GM06990 (cell line): ENCODE measurements at regions not wholly inside any gene's neighbourhood (a gene's known extent, or its start where the extent isn't known, plus 50 kb on each side); places are given as distances from the start of the nearest gene placed in this dataset.

Experiments used
- DNase-seq: peaks from one replicate; pipeline ENCODE4 v3.0.0-alpha.2; 2011; ENCODE audit not compliant: insufficient read length; ENCODE audit errors: extremely low read depth
- H3K27me3 ChIP-seq: replicated peaks from 2 replicates; pipeline ENCODE4 v1.6.0; 2011; ENCODE audit warnings: low read length; ENCODE audit not compliant: control insufficient read depth, insufficient read depth
- H3K36me3 ChIP-seq: 2 replicates; pipeline ENCODE4 v1.5.1; 2011; ENCODE audit warnings: low read length; ENCODE audit not compliant: control insufficient read depth, insufficient read depth
- H3K4me3 ChIP-seq: replicated peaks from 2 replicates; pipeline ENCODE4 v1.5.1; 2011; ENCODE audit warnings: low read depth, mild to moderate bottlenecking, control low read depth, low read length
- TF ChIP-seq, protein P1 (sequence below): IDR thresholded peaks from 2 replicates; pipeline ENCODE4 v1.5.1; 2011; ENCODE audit warnings: low read length, control low read depth, mild to moderate bottlenecking, inconsistent platforms; ENCODE audit not compliant: insufficient read depth, poor library complexity, severe bottlenecking

DNA sequence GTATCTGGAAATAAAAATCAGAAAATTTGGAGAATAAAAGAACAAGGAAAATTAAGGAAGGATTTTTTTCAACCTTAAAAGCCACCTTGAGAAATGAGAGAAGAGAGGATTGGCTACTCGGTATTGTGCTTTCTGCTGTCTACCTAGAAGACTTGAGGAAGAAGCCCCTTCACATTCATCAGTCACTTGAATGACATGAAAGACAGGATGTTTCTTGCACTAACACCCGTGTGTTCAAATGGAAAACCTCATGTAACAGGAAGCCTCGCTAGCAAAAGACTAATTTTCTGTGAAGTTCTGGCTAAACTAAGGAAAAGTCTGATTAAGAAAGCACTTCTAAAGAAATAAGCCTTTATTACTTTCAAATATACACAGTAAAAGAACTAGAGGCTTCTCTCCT lies 69.9 kb downstream of the OLIG3 start:
- Histone ChIP-seq H3K36me3 (no peaks in the 10 kb centered on the region), H3K27me3 (no peaks in the 10 kb centered on the region), H3K4me3 (no peak overlapping the region)
- TF ChIP-seq, protein P1, sequence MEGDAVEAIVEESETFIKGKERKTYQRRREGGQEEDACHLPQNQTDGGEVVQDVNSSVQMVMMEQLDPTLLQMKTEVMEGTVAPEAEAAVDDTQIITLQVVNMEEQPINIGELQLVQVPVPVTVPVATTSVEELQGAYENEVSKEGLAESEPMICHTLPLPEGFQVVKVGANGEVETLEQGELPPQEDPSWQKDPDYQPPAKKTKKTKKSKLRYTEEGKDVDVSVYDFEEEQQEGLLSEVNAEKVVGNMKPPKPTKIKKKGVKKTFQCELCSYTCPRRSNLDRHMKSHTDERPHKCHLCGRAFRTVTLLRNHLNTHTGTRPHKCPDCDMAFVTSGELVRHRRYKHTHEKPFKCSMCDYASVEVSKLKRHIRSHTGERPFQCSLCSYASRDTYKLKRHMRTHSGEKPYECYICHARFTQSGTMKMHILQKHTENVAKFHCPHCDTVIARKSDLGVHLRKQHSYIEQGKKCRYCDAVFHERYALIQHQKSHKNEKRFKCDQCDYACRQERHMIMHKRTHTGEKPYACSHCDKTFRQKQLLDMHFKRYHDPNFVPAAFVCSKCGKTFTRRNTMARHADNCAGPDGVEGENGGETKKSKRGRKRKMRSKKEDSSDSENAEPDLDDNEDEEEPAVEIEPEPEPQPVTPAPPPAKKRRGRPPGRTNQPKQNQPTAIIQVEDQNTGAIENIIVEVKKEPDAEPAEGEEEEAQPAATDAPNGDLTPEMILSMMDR = no peak
- no peak for DNase-seq

DNA sequence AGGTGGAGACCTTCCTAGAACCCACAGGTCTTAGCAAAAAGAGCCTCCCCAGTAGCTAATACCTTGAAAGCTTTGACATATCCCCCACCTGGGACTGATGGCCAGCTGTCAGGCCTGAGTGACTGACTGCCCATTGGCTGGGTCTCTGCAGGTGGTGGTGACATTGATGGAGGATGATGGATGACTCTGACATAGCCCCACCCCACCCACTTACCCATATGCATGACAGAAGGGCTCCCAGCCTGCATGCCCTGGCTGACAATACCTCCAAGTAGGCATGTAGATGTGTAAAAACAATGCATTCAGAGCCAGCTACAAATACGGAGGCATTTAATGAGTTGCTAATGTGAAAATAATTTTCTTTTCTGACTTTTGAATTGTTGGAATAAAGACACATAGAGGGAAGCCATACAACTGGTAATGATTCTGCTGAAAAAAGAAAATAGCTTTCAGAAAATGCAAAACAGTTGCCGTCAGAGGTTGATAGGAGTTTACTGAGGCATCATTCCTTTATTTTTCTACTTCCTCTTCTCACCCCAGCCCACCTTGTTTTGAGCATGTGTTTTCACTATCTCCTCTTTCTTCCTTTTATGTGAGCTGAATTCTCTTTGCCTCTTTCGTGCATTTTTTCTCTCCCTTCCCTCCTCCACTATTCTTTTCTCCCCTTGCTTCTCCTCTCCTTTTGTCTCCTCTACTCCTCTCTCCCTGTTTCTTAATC lies 70.6 kb downstream of the OLIG3 start:
- Histone ChIP-seq H3K4me3 (no peak overlapping the region), H3K27me3 (no peaks in the 10 kb centered on the region), H3K36me3 (no peaks in the 10 kb centered on the region)
- TF ChIP-seq, protein P1 = no peak
- DNase-seq = peak; percentile 36

DNA sequence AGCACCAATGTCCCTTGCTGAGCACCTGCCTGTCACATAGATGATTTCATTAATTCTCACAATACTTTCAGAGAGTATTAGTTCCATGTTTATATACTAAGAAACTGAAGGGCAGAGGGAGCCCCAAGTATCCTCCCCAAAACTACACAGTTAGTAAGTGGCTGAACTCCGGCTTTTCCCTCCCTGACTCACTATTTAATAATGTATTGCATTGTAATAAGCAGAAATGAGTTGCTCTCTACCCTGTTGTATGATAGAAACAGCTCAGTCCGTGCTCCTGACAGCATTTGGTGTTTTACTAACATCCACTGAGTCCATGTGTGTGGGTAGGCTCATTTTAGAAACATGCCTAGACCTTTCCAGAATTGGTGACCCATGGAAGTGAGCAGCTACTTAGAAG lies 76.8 kb downstream of the OLIG3 start:
- no peaks in the 10 kb centered on the region for H3K36me3 ChIP-seq
- no peaks in the 10 kb centered on the region for H3K27me3 ChIP-seq
- no peak for DNase-seq
- TF ChIP-seq, protein P1 = no peak
- H3K4me3 ChIP-seq = no peak overlapping the region

DNA sequence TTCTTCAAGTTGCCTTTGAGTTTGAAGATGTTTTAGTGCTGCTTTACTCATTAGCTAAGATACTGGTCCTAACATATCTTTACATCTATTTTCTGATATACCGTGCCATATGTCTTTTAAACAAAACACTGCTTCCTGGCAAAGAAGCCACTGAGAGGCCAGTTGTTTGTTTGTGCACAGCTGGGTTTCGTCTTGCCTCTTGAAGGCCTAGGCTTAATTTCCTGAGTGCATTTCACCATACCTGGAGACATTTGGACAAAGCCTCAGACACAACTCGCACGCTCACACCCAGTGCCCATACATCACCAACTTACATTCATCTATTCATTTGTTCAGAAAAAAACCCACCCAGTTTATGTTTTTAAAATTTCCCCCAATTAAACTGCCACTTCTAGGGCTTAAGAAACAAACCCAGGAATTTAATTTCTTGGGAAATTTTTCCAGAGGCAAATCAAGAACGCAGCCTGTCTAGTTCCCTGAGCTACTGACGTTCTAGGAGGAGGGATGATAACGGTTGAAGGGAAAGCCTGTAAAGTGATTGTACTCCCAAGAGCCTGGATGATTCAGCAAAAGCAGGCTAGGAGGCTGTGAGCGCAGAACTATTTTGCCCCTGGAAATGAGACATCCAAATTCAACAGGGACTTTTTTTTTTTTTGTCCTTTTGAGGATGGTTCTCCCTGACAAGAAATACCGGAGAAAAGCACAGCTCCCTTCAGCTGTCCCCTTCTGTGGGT lies 77.7 kb downstream of the OLIG3 start:
- no peak for DNase-seq
- TF ChIP-seq, protein P1 = no peak
- Histone ChIP-seq H3K4me3 (no peak overlapping the region), H3K36me3 (no peaks in the 10 kb centered on the region), H3K27me3 (no peaks in the 10 kb centered on the region)

DNA sequence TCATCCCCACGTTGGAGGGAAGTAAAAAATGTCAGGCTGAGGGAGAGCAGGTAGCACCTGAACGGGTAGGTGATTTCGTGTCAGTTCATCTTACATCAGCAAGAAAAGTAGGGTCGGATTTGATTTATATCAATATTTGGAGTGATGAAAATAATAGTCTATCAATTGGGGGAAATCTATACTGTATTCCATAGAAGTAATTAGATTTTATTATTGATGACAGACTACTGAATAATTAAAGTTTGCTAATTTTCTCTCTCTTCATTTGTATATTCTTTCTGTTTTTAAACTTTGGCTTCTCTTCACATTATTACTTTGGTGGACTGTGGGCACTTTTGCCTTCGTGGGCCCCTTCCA lies 78.4 kb downstream of the OLIG3 start:
- DNase-seq = no peak
- H3K36me3 ChIP-seq = no peaks in the 10 kb centered on the region
- TF ChIP-seq, protein P1 = no peak
- no peak overlapping the region for H3K4me3 ChIP-seq
- no peaks in the 10 kb centered on the region for H3K27me3 ChIP-seq
